ENCODE measurements at regions not wholly inside any gene's neighbourhood (a gene's known extent, or its start where the extent isn't known, plus 50 kb on each side); places are given as distances from the start of the nearest gene placed in this dataset.
"Not testable (repeated sequence)": the region's sequence is repeated elsewhere in the genome, so short reads cannot be mapped to it uniquely, and the experiment has no call there.

- intact Hi-C loops (cut with DNase I), result no loop called here
- peak in 1 of 2 donors; percentile 50 for ATAC-seq
- DNase-seq, result no peak
Measured at GRCh38 chr12:102300824-102301461, 103.3 kb upstream of the PMCH start.

GRCh38 chr12:102299731-102300130 is 102.1 kb upstream of the PMCH start:
- ATAC-seq, result no peak
- no peak for DNase-seq
- intact Hi-C loops (cut with DNase I), result no loop called here

- peak in 1 of 2 donors; percentile 94 for ATAC-seq
- intact Hi-C loops (cut with DNase I), result no loop called here
- no peak for DNase-seq
Measured at GRCh38 chr12:102298022-102298421, 100.4 kb upstream of the PMCH start.

- intact Hi-C loops (cut with DNase I), result no loop called here
- DNase-seq (no peak), ATAC-seq (no peak)
Measured at GRCh38 chr12:102297412-102297811, 99.8 kb upstream of the PMCH start.

GRCh38 chr12:102294568-102294967 is 96.9 kb upstream of the PMCH start:
- intact Hi-C loops (cut with DNase I), result no loop called here
- DNase-seq, result no peak

GRCh38 chr12:102291498-102292440 is 94.1 kb upstream of the PMCH start:
- DNase-seq, result not testable (repeated sequence)
- ATAC-seq, result peak in 1 of 2 donors; percentile 81
- intact Hi-C loops (cut with DNase I), result loop anchor here in 1 of 2 donors (2.0 kb wide), 1 partner anchor 77 kb away; no protein-coding TSS in a partner anchor

More at GRCh38 chr12:102294568-102294967, 96.9 kb upstream of the PMCH start:
- no peak for ATAC-seq

- ATAC-seq, DNase-seq: not testable (repeated sequence)
- intact Hi-C loops (cut with DNase I), result loop anchor here in 1 of 2 donors (2.0 kb wide), 1 partner anchor 79 kb away; no protein-coding TSS in a partner anchor
Measured at GRCh38 chr12:102289702-102290101, 92.1 kb upstream of the PMCH start.

- intact Hi-C loops (cut with DNase I), result no loop called here
- DNase-seq, result no peak
- no peak for ATAC-seq
Measured at GRCh38 chr12:102281231-102281630, 83.6 kb upstream of the PMCH start.

GRCh38 chr12:102255687-102256086 is 58.1 kb upstream of the PMCH start:
- ATAC-seq; intact Hi-C loops (cut with DNase I); DNase-seq: not testable (repeated sequence)

GRCh38 chr12:102251005-102251404 is 53.4 kb upstream of the PMCH start:
- intact Hi-C loops (cut with DNase I); DNase-seq; ATAC-seq: not testable (repeated sequence)

GRCh38 chr12:102249079-102249841 is 51.6 kb upstream of the PMCH start:
- no peak for DNase-seq
- ATAC-seq, result peak in 1 of 2 donors; percentile 51
- intact Hi-C loops (cut with DNase I), result no loop called here
